Central memory CD4-positive, alpha-beta T cell (primary cell): ENCODE measurements at regions not wholly inside any gene's neighbourhood (a gene's known extent, or its start where the extent isn't known, plus 50 kb on each side); places are given as distances from the start of the nearest gene placed in this dataset.
"Not testable (repeated sequence)": the region's sequence is repeated elsewhere in the genome, so short reads cannot be mapped to it uniquely, and the experiment has no call there.

Experiments used
- DNase-seq: peaks from one replicate; pipeline ENCODE4 v3.0.0; 2022

DNA sequence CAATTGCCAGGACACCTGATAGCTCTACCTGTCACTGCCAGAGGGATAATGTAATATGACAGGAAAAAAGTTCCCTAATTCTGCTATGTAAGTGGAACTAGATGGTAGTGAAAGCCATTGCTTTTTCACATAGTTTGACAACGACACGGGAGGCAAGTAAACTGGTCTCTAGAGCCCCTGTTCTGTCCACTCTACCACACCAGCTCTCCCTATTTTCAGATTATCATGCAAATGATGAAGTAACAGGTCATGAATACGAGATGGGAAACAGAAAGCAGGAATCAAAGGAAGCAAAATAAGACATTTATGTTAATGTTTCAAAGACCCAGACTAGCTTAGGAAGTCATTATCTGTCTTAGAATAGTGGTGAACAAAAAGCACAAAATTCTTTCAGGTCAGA is 56.2 kb downstream of the TAF11L14 start:
- no peak for DNase-seq

DNA sequence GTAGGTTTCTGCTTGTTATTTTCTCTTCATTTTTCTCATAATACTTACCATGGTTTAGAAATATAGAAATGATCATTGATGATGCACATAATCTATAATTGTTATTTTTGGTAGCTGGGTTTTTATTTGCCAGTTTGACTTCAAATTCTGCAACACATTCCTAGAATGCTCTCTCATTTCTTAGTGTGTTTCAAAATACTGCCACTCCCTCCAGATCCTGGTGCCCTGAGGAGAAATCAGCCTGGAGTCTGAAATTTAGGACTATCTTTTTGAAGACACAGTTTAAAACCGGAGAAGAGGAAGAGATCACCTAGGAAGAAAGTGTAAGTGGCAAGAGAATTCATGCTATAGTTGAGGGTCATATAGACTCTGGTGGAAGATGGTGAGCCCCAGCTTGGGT is 57.5 kb downstream of the TAF11L14 start:
- no peak for DNase-seq

DNA sequence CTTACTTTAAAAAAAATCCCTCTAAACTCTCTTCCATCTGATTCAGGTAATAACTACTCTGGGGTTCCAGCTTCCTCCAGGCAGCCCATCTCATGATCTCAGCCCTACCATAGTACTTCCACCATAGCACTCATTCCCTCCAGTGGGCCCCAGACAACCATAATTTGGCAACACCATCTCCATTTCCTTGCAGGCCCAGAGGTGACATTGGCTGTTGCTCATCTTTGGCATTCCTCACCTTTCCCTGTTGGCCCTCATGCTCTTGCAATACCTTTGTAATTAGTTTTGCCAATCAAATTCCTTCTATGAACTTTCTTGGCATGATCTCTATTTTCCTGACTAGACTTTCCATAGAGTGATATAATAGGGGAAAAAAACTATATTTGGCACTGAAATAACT is 60.1 kb downstream of the TAF11L14 start:
- DNase-seq, result no peak

DNA sequence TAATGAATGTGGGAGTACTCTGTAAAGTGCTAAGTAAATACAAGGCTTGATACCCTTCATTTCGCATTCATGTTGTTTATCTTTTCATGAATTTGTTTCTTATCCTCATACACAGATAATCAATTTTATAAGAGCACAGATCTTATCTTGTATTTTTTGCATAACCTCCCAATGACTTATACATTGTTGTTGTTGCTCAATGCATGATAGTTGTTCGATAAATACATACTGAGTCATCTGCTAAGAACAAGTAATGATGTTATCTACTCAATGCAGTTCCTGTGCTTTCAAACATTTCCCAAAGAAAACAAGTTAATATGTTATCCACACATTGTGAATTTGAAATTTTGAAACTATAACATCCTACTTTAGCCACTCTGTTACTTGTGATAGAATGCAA is 60.7 kb downstream of the TAF11L14 start:
- no peak for DNase-seq

DNA sequence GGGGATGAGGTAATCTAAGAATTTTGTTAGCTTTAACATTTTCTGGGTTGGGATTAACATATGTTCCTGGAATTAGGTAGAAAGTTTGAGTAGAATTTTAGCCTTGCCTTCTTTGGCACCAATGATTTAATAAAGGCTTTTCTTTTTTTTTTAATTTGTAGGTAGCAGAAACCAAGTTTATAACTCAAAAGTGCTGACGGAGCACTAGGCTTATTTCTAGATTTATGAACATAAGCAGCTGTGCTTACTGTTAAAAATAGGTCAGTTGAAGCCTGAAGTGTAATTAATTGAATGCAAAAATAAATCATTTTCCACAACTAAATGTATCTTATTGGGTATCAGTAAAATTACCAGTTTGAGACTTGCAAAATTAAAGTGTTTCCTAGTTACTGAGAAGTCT is 62.4 kb downstream of the TAF11L14 start:
- no peak for DNase-seq

DNA sequence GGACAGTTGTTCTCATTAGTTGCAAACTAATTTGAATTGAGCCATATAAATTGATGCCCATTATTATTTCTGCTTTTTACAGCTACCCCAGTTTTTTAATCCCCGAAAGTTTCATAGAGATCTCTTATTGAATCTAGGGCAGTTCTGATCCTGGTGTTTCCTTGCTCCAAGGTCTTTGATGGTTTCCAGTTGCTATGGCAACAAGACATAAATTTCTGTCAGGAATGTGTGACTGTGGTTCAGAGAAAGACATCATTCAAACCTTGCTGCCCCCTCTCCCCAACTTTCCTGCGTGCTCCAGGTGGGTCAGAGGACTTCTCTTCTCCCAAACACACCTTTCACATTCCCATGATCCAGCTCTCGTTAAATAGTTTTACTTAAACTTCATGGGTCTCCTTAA is 63.4 kb downstream of the TAF11L14 start:
- DNase-seq, result no peak

DNA sequence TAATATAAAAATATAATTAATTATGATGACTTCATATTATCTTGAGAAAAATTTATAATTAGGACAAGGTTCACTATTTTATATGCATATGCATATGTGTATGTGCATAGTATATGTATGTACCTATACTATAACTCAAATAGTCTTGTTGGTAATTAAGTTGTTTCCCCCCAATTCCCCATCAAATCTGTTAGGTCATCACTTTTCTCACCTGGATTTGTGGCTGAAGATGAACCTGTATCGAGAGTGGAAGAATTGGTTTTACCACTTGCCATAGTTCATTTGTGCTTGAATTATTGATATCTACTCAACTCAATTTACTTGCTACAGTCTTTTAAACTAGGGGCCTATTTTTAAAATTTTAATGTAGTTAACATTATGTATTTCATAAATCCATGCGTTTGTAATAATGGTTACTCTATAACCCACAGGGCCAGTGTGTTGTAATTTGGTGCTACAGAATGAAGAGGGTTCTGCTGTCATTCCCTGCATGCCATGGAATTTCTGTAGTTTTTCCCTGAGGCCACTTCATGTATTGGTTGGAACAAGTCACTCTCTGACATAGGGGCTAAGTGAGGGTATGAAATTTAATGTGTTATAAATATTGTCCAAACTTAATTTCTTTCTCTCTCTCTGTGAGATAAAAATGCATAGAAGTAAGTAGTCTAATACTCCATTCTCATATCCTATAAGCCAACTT is 74.9 kb downstream of the TAF11L14 start:
- no peak for DNase-seq

DNA sequence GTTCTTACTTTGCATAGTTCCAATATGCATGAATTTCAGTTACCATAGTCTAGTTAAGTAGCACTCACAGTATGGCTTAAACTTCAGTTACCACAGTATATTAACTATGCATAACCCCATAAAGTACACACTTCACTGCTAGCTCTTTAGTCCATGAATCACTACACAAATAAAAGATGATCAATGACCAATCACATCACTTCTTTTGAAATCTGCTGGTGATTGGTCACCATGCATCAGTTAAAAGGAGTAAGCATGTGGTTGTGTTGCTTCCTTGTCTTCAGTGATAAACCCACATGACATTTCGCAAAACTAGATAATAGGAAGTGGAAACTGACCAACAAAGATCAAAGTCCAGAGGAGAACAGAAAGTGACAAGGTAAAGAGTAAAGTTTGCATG is 79.0 kb downstream of the TAF11L14 start:
- no peak for DNase-seq

DNA sequence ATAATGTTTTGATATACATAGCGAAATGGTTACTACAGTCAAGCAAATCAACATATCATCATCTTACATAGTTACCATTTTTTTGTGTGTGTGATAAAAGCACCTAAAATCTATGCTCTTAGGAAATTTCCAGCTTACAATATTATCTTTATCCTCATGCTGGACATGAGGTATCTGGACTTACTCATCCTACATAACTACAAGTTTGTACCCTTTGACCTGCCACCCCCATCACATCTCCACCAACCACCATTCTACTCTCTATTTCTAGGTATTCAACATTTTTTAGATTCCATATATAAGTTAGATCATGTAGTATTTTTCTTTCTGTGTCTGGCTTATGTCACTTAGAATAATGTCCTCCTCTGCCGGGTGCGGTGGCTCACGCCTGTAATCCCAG is 79.9 kb downstream of the TAF11L14 start:
- no peak for DNase-seq

DNA sequence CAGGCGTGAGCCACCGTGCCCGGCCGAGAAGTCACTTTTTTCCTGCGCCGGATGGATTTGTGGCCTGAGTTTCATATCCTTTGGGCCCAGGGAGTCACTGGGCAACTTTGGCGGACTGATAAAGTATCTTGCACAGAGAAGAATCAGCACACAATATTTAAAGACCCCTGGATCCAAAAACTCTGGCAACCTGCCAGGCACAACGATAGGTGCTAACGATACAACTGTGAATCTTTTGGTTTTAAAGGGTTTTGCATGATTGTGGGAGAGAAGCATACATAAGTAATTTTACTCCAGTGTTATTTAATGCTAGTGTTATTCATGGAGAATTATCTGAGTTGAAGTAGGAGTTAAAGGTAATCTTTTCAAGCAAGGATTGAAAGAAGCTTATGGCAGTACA is 85.3 kb downstream of the TAF11L14 start:
- DNase-seq, result no peak

DNA sequence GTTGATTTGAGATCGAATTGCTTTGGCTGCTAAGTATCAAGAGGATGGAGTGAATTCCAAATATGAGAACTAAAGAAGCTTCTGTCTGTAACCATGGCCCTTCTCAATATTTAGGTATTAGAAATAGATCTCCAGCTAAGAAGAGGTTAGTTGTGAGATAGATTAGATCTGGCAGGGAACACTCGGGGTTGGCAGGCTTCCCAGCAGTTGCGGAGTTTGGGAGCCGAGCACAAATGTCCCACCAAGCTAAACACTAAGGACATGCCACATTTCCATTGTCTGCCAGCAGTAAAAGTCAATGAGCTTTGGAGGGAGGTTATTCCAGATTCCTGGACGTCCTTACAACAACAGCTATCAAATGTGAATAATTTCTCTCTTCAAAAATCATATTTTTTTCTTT is 85.8 kb downstream of the TAF11L14 start:
- DNase-seq, result no peak

DNA sequence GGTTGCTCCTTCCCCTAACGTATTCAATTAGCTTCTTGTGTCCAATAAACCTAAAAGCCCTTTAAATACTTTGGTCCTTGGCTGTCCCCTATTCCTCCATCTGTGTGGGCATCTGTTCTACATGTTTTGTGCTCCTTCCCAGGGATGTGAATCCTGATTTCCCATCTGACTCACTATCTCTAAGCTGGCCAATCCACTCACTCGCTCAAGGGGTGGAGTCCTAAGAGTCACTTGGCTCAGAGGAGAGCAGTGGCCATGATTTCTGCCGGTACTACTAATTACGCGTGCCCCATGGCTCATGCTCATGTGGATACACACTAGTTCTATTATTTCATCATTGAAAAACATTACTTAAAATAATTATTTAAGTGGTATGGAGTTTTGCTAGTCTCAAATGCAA is 89.6 kb downstream of the TAF11L14 start:
- no peak for DNase-seq

DNA sequence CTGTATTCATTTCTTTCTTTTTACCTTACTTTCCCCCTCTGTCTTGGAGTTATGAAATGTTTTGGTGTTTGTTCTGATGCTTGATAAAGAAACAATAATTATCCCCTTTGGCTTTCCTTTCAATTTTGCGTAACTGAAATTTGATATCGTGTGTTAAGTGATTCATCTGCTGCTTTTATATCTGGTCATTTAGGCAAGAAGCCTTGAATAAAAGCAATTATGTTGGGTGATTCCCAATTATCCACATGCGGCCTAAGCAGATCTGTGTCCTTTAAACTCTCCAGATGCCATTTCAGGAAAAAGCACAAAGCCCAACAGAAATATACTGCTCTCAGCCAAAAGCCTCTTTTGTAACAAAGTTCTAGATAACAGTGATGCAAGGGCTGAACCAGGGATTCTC is 92.8 kb downstream of the TAF11L14 start:
- no peak for DNase-seq

DNA sequence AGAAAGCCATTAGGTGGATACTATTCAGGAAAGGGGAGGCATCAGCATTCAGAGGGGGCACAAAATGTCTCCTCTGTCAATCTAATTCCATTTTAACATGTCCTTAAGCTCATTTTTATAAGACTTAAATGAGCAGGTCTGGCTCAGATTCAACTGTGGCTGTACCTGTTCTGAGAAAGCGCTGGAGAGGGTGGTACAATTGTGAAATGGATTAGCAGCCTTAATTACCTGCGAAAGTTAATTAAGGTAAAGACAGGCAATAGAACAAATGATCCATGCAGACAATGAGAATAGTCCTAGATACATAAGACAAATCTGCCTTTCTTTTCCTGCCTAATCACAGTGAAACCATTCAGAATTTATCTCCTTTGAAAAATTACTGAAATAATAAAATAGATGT is 96.2 kb downstream of the TAF11L14 start:
- no peak for DNase-seq

DNA sequence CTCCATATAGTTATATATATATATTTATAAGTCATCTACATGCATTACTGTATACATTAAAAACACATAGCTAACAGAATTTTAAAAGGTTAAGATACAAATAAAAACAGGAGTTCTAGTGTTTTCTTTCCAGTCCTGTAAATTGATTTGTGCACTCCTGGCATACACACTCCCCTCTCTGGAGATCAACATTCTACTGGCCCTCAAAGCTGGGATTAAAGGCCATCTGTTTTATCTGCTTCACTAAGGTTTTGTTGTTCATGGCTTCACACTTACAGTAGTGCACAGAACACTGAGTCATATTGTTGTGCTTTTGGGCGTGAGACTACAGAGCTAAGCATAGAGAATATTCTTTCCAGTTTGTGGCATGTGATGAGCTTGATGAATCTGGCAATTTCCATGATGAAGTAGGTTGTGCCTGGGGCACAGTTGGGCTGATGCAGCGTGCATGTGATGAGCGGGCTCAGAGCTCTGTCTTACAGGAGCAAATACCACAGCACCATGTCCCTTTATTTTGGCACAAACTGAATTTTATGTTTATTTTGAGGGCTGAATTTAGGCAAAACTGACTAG is 98.2 kb downstream of the TAF11L14 start:
- DNase-seq, result no peak

DNA sequence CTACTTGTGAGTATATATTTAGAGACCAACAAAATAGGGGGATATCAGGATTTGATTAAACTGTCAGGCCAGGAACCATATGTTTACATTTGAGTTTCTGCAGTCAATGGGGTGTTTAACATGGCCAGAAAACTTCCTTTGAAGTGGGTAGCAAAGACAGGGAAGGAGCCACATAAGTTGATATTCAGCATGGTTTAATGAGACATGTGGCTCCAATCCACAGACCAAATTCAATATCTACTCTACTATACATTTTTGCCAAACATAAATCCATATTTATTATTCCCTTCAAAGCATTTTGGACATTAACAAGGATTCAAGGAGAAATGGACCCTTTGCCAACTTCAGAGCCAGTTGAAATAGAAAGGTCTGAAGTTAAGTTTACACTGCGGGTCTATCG is 99.8 kb downstream of the TAF11L14 start:
- no peak for DNase-seq

DNA sequence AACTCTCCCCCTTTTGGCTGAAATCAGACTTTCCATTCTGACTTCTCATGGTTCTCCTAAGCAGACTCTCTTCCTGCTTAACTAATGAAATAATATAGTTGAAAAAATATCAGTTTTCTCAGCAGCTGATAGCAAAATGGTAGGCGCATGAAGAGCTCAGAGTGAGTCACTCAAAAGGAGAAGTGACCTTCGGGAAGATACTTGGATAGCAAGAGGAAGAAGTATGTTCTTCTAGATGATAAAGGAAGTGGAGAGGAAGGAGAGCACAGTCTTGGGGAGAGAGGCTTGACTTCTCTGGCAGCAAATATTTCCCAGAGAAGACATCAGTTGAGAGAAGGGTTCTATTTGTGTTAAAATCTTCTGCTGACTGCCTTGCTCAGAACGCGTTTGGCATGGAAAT is 101.5 kb downstream of the TAF11L14 start:
- no peak for DNase-seq

DNA sequence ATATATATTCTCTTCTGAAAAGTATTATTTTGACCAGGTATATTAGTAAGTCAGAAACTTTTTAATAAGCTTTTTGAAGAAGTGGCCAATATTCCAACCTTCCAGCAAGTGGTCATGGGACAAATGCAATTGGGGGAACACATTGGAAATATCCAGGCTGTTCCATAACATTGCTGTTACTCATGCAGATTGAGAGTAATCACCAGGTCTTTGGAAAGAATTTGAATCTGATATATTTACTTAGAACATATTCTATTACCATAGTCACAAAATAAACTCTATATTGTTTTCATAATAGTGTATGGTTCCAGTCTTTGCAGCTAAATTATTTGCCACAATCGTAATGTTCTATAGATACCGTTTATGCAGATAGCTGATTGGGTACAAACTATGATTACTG is 102.8 kb downstream of the TAF11L14 start:
- DNase-seq, result no peak

DNA sequence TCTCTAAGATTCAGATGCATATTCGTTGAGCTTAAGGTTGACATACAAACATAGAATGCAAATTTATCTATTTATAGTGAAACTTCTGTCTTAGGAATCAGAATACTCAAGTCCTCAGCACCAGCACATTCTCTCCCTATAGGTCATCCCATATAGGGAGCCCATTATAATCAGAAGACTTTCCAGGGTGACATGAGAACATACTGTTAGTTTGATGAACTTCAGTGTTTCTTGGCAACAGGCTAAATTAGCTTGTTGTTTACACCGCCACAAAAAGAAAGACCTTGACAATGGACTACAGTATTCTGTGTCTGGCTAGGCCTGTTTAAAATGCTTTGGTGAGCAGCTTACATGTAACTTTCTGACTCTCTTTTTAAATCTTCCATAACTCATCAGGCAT is 104.2 kb downstream of the TAF11L14 start:
- no peak for DNase-seq

DNA sequence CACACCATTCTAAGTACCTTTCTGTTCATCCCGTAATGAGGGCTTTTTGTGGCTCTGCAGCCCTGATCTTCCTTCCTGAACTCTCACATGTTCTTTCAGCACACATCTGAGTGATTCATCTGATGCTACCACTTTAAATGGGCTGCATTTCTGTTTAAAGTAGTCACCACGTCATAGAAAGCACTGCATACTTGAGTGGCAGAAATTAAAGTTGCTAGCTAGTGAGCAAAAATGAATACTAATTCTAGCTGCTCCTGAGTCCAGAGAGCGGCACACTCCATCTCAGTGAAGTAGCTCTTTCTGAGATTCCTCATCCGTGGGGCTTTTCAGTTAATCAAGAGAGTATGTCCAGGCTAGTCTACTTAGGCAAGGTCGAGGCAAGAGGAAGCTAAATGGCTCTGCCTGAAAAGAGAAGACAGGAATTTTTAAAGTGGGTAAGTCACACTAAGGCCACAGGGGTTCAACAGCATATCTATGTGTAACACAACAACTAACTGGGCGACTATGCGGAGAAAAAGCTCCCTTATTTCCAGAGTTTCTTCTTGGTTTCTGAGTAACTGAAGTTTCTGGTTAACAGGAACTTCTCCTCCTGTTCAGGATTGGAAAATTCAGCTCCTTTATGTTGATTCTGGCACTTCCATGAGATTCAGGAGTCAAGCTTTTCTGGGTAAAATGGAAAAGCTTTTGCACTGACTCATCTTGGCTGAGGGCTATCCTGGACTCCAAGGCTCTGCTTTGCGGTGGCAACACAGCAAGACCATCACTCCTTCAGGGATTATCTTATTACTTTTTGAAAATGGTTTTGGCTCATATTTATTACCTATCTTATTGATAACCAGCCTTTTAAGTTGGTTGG is 109.5 kb downstream of the TAF11L14 start:
- DNase-seq, result no peak

DNA sequence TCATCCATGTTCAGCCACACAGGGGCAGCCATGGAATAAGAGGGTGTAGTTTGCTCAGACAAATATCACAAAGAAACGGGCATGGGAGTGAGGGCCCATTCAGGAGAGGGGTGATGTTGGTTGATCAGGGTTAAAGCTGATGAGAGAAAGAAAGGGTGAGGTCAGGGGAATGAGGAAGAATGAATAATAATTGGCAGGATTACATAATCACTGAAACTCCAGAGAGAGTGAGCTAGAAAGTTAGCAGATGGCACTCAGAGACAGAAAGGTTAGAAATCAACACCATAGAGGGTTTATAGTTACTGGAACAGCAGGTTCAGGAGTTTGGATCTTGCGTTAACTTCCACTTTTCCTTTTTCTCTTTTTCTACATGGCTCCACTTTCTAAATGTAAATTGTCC is 113.9 kb downstream of the TAF11L14 start:
- DNase-seq, result no peak

DNA sequence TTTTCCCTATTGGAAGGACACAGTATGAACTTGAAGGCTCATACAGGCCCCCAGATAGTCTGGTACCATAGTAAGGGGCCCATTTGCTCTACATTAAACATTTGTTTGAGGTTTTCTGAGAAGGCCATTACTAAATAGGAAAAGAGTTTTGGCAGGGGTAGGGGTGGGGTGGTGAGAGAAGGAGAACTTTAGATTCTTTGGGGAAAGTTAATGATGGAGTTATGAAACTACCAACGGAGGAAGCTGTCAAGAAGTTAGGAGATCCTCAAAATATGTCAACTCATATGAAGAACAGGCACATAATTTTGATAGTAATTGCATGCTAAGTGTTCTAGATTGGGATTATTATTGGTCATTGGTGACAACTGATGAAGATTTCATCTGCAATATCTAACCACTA is 114.7 kb downstream of the TAF11L14 start:
- DNase-seq, result no peak

DNA sequence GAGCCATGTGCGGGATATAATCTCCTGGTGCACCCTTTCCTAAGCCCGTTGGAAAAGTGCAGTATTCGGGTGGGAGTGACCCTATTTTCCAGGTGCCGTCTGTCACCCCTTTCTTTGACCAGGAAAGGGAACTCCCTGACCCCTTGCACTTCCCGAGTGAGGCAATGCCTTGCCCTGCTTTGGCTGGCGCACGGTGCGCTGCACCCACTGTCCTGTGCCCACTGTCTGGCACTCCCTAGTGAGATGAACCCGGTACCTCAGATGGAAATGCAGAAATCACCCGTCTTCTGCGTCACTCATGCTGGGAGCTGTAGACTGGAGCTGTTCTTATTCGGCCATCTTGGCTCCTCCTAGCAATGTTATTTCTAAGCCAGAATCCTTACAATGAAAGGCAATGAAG is 121.1 kb downstream of the TAF11L14 start:
- not testable (repeated sequence) for DNase-seq

DNA sequence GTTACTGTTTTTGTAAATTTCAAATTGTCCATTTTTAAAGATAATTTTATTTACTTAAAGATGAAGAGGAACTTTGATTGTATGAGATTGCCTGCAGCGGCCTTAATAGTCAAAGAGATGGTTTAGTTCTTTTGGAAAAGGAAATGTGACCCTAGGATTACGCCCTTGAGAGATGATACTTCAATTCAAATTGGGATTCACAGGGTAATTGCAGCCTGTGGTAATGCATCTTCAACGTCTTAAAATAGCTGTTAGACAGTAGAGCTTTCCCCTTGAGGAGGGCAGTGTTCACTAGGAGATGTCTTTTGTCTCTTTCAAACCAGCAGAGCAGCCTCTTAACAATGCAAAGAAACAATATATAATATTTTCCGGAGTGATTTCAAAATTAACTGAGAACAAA is 127.1 kb downstream of the TAF11L14 start:
- DNase-seq, result no peak
